HG02938 (cell line): ENCODE measurements at regions not wholly inside any gene's neighbourhood (a gene's known extent, or its start where the extent isn't known, plus 50 kb on each side); places are given as distances from the start of the nearest gene placed in this dataset.
"Not testable (repeated sequence)": the region's sequence is repeated elsewhere in the genome, so short reads cannot be mapped to it uniquely, and the experiment has no call there.

Source experiments
- ATAC-seq: cut with Tn5 transposase; IDR thresholded peaks from one replicate; pipeline ENCODE4 v1.9.1; 2021; ENCODE audit warnings: mild to moderate bottlenecking, moderate library complexity; ENCODE audit not compliant: unreplicated experiment

DNA sequence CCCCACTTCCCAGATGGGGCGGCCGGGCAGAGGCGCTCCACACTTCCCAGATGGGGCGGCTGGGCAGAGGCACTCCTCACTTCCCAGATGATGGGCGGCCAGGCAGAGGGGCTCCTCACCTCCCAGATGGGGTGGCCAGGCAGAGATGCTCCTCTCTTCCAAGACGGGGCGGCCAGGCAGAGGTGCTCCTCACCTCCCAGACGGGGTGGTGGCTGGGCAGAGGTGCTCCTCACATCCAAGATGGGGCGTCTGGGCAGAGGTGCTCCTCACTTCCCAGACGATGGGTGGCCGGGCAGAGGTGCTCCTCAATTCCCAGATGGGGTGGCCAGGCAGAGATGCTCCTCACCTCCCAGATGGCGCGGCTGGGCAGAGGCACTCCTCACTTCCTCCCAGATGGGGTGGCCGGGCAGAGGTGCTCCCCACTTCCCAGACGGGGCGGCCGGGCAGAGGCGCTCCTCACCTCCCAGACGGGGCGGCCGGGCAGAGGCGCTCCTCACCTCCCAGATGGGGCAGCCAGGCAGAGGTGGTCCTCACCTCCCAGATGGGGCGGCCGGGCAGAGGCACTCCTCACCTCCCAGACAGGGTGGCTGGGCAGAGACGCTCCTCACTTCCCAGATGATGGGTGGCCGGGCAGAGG, 275.2 kb downstream of the LIPI start:
- not testable (repeated sequence) for ATAC-seq

- ATAC-seq: not testable (repeated sequence)
These were observed 275.8 kb downstream of the LIPI start for GRCh38 chr21:13934887-13935342.

DNA sequence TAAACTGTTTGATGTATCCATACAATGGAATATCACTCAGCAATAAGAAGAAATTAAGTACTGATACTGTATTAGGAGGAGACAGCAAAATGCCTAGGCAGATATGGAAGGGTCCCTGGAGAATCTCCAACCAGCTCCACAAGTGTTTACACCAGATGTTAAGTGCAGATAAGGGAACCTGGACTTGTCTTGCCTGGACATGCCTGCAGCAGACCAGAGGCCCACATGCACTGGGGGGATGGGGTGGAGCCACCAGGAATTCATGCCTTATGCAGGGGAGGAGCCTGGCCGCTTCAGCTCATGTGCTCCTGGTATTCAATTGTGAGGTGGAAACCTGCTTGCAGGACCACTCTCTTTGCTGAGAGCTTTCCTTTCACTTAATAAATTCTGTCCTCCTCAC, 287.6 kb downstream of the LIPI start:
- not testable (repeated sequence) for ATAC-seq

GRCh38 chr21:13921455-13921854, 289.3 kb downstream of the LIPI start:
- not testable (repeated sequence) for ATAC-seq

DNA sequence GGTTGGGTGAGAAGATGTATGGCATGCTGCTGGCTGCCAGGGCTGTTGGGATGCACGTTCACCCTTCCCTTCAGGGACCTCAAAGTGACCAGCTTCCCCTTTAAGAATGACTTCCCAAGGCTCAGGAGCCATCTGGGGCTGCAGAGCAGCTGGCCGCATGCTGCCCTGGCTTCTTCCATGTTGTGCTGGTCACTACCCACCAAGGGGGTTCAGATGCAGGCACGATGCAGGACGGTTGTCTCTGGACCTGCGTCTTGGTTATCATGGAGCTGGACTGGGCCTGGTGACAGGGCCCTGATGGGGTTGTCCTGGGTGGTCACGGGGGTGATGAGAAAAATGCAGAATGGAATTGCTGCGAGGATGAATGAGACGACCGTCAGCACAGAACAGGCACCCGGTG, 297.8 kb downstream of the POTED start:
- not testable (repeated sequence) for ATAC-seq

GRCh38 chr21:13896596-13897247, 287.1 kb downstream of the POTED start:
- ATAC-seq: not testable (repeated sequence)

DNA sequence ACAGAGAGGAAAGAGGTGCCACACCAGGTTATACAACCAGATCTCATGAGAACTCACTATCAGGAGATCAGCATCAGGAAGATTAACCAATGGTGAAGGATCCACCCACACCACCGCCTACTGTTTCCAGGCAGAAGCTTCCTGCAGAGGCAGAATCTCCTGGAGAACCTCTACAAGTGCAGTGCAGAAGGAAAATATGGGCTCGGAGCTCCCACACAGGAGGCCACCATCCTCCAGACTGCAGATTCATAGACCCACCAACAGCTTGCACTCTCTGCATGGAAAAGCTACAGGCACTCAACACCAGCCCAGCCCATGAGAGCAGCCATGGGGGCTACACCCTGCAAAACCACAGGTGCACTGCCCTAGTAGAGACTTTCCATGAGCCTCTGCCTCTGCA, 284.0 kb downstream of the POTED start:
- ATAC-seq: not testable (repeated sequence)

DNA sequence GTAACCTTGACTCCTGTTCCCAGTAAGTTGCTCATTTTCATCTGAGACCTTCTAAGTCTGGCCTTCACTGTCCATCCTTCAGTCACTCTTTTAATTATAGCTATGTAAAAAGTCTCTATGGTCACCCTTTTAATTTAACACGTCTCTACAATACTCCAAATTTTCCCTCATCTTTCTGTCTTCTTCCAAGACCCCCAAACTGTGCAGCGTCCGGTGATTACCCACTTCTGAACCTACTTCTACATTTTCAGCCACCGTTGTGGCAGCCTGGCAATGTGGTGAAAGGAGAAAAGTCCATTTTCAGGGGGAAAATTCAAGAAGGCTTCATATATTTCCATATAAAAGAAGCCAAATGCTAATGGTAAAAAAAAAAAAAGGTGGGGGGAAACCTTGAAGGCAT, 283.4 kb downstream of the POTED start:
- ATAC-seq: not testable (repeated sequence)

GRCh38 chr21:13892146-13892751, 282.7 kb downstream of the POTED start:
- not testable (repeated sequence) for ATAC-seq

- ATAC-seq: not testable (repeated sequence)
These were observed 279.6 kb downstream of the POTED start for GRCh38 chr21:13889176-13889575.

GRCh38 chr21:13883641-13884395, 274.2 kb downstream of the POTED start:
- not testable (repeated sequence) for ATAC-seq

- ATAC-seq: not testable (repeated sequence)
These were observed 267.9 kb downstream of the POTED start for GRCh38 chr21:13877503-13877902.

DNA sequence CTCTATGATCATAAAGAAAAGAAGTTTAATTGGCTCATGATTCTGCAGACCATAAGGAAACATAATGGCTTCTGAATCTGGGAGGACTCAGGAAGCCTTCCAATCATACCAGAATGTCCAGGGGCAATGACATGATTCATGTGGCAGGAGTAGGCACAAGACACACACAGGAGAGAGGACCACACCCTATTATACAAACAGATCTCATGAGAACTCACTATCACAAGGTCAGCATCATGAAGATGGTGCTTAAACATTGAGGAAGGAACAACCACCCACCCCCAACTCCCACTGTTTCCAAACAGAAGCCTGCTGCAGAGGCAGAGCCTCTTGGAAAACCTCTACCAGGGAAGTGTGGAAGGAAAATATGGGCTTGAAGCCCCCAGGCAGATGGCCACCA, 267.4 kb downstream of the POTED start:
- not testable (repeated sequence) for ATAC-seq

- ATAC-seq: not testable (repeated sequence)
These were observed 264.4 kb downstream of the POTED start for GRCh38 chr21:13874001-13874400.

DNA sequence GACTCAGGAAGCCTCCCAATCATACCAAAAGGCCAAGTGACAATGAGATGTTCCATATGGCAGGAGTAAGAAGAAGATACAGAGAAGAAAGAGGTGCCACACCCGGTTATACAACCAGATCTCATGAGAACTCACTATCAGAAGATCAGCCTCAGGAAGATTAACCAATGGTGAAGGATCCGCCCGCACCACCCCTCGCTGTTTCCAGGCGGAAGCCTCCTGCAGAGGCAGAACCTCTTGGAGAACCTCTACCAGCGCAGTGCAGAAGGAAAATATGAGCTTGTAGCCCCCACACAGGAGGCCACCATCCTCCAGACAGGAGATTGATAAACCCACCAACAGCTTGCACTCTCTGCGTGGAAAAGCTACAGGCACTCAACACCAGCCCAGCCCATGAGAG, 245.1 kb downstream of the POTED start:
- ATAC-seq: no peak

DNA sequence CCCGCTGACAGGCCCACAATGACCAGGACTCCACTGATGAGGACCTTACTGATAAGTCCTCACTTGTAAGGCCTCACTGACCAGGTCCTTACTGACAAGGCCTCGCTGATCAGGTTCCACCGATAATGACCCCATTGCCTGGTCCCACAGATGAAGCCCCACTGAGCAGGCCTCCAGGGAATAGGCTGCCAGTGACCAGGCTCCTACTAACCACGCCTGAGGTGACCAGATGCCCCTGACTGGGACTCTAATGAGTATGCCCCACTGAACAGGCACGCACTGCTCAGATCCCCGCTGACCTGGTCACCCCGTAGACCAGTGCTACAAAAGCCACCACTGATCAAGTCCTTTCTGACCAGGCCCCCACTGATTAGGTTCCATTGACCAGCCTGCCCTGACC, 241.2 kb downstream of the POTED start:
- not testable (repeated sequence) for ATAC-seq

DNA sequence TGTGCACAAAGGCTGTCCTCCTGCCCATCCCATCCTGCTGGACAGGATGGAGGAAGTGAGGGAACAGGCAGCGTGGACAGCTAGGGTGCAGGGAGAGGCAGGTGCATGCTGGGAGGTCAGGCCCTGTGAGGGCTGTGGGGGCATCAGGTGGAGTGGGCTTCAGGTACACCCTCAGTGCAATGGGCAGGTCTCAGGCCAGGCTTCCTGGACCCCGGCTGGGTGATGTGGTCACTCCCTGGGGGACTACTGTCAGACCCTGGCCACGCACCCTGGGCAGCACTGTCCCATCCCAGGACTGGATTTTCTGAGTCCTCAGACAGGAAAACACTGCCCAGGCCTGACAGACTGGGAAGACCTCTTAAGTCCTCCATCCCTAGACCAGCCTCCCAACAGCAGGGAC, 239.9 kb downstream of the POTED start:
- ATAC-seq: not testable (repeated sequence)

- not testable (repeated sequence) for ATAC-seq
These were observed 237.1 kb downstream of the POTED start for GRCh38 chr21:13846718-13847117.

DNA sequence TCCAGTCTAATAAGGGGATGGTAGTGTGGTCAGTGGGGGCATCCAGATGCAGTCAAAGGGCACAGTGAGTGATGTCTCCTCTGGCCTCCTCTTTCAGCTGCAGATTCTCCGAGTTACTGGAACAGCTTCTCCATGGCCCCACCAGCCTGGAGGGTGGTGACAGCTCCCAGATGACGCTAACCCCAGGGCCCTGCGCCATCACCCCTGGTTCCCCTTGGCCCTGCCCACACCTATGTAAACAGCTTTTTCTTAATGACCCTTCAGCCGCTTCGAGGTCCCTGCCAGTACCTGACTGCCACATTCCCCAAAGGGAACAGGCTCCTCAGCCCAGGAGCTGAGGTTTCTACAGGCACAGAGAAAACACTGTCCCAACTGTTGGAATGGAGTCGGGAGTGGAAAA, 235.0 kb downstream of the POTED start:
- not testable (repeated sequence) for ATAC-seq

DNA sequence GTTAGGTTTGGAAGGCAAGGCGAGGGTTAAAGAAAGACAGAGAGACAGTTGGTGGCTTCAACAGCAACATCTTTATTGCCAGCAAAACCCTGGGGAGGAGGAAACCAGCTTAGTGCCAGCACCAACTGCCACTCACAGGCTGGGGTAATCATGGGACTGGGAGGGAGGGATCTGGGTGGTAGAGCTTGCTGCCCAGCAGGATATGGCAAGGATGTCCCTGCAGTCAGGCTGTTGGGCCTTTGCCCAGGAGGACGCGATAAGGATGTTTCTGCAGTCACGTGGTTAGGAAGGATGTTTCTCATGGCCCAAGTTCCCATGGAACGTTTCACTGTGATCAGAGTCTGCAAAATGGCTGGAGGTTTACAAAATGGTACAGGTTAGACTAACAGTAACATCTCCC, 233.5 kb downstream of the POTED start:
- not testable (repeated sequence) for ATAC-seq

- ATAC-seq: not testable (repeated sequence)
These were observed 218.1 kb downstream of the POTED start for GRCh38 chr21:13827666-13828065.
